A673 (cell line): ENCODE measurements at regions not wholly inside any gene's neighbourhood (a gene's known extent, or its start where the extent isn't known, plus 50 kb on each side); places are given as distances from the start of the nearest gene placed in this dataset.

Source experiments
- BruUV-seq: library from RNA; stranded (reverse); fragments of 400-500 nt; replicated peaks from 2 replicates; lab custom pipeline; 2021; lab: Mats Ljungman, UMichigan
- CTCF ChIA-PET: fragments of 300-600 bp; sonication (Branson Sonifier 250); formaldehyde crosslinking; loops from one replicate; lab custom pipeline; 2022; ENCODE audit warnings: antibody characterized with exemption; lab: Charles Lee
- POLR2A ChIA-PET: fragments of 300-600 bp; sonication (Branson Sonifier 250); formaldehyde crosslinking; loops from one replicate; lab custom pipeline; 2022; ENCODE audit warnings: antibody characterized with exemption; ENCODE audit not compliant: low non-redundant PET; lab: Charles Lee
- DNase-seq: peaks from one replicate; pipeline ENCODE4 v3.0.0-alpha.2; 2015; ENCODE audit warnings: low spot score
- H3K27ac ChIP-seq: fragments of 200-600 bp; sonication (generic); 2 replicates; pipeline ENCODE4 v1.5.1; 2016; ENCODE audit warnings: mixed run types, low read depth, mild to moderate bottlenecking, mixed read lengths, antibody characterized with exemption, low read length; ENCODE audit not compliant: poor library complexity, severe bottlenecking
- H3K27me3 ChIP-seq: fragments of 200-600 bp; sonication (generic); replicated peaks from 2 replicates; pipeline ENCODE4 v1.6.1; 2017; ENCODE audit warnings: mixed run types, low read depth, mild to moderate bottlenecking, mixed read lengths, antibody characterized with exemption, low read length; ENCODE audit not compliant: insufficient read depth, poor library complexity
- H3K36me3 ChIP-seq: fragments of 200-600 bp; sonication (generic); 2 replicates; pipeline ENCODE4 v1.6.1; 2016; ENCODE audit warnings: mixed run types, mild to moderate bottlenecking, mixed read lengths, antibody characterized with exemption, low read length; ENCODE audit not compliant: insufficient read depth, poor library complexity, severe bottlenecking
- H3K4me1 ChIP-seq: fragments of 200-600 bp; sonication (generic); 2 replicates; pipeline ENCODE4 v1.6.1; 2017; ENCODE audit warnings: mixed run types, mild to moderate bottlenecking, mixed read lengths, antibody characterized with exemption, low read length; ENCODE audit not compliant: insufficient read depth, poor library complexity, severe bottlenecking
- H3K4me3 ChIP-seq: fragments of 200-600 bp; sonication (generic); 2 replicates; pipeline ENCODE4 v1.5.1; 2016; ENCODE audit warnings: low read depth, mixed run types, mild to moderate bottlenecking, mixed read lengths, low read length; ENCODE audit not compliant: poor library complexity, severe bottlenecking
- H3K9me3 ChIP-seq: fragments of 200-600 bp; sonication (generic); 2 replicates; pipeline ENCODE4 v1.6.1; 2016; ENCODE audit warnings: mixed run types, low read depth, mild to moderate bottlenecking, mixed read lengths, antibody characterized with exemption, low read length; ENCODE audit not compliant: poor library complexity, severe bottlenecking
- CTCF ChIP-seq: fragments of 300-800, 200-600 bp; sonication (generic); conservative IDR thresholded peaks from 2 replicates; pipeline ENCODE4 v1.5.1; 2017; ENCODE audit warnings: low read depth, mild to moderate bottlenecking, antibody characterized with exemption, low read length, moderate library complexity, mixed read lengths
- EZH2 ChIP-seq: fragments of 200-600 bp; sonication (generic); IDR thresholded peaks from 2 replicates; pipeline ENCODE4 v1.6.1; 2017; ENCODE audit warnings: borderline replicate concordance, low read depth, mild to moderate bottlenecking, mixed read lengths, antibody characterized with exemption, low read length; ENCODE audit not compliant: poor library complexity, severe bottlenecking
- intact Hi-C: fragments of 100-400 bp; cut with micrococcal nuclease; formaldehyde crosslinking; loops from one replicate; pipeline ENCODE4 v1.10.0; 2022; ENCODE audit not compliant: unreplicated experiment

DNA sequence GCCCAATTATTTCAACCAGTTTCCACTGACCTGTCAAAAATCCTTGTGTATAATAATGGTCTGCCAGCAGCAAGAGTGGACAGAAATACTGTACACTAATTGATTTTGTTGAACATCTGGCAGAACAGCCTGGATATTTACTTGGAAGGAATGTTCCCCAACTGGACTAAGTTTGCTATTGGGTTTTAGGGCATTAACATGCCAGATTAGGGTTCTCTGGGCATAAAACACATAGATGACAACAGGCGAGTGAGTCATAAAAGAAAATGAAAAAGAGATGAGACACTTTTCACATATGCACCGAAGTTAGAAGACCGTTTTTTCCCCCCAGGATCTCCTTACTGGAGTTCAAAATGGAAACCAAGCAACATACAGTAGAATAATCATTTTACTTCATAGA lies 236.3 kb upstream of the NAV3 start:
- H3K9me3 ChIP-seq = no peaks in the 10 kb centered on the region
- H3K4me3 ChIP-seq = no peak overlapping the region
- H3K27ac ChIP-seq = no peak overlapping the region
- H3K4me1 ChIP-seq = no peaks in the 10 kb centered on the region
- CTCF ChIA-PET = no interaction called here
- TF ChIP-seq EZH2 (no peak), CTCF (no peak)
- no peak for DNase-seq
- BruUV-seq = no TSS peak
- H3K27me3 ChIP-seq = no peaks in the 10 kb centered on the region
- intact Hi-C loops = no loop called here
- no peaks in the 10 kb centered on the region for H3K36me3 ChIP-seq
- POLR2A ChIA-PET = no interaction called here

DNA sequence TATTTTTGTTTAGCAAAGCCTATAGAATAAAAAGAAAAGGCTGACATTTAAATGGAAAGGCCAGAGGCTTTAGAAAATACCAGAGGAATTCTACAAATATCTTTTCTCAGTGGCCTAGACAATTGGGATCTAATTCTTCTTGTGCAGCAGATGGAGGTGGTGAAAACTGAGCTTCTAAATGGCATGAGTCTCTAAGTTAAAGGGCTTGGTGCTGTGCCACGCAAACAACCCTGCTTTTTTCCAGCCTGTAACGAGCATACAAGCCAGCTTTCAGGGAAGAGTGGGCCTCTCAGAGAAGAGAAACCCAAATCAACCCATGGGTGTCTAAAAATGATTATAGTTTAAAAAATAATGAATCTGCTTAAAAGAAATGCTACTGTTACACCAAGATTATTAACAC lies 237.9 kb upstream of the NAV3 start:
- H3K4me3 ChIP-seq = no peak overlapping the region
- H3K36me3 ChIP-seq = no peaks in the 10 kb centered on the region
- no TSS peak for BruUV-seq
- CTCF ChIA-PET = no interaction called here
- intact Hi-C loops = no loop called here
- no peak overlapping the region for H3K27ac ChIP-seq
- no peaks in the 10 kb centered on the region for H3K27me3 ChIP-seq
- no peak for DNase-seq
- no peaks in the 10 kb centered on the region for H3K9me3 ChIP-seq
- POLR2A ChIA-PET = no interaction called here
- TF ChIP-seq EZH2 (no peak), CTCF (no peak)
- no peaks in the 10 kb centered on the region for H3K4me1 ChIP-seq

- Histone ChIP-seq H3K27ac (no peak overlapping the region), H3K4me3 (no peak overlapping the region), H3K36me3 (no peaks in the 10 kb centered on the region), H3K27me3 (no peaks in the 10 kb centered on the region), H3K9me3 (no peaks in the 10 kb centered on the region), H3K4me1 (no peaks in the 10 kb centered on the region)
- BruUV-seq = no TSS peak
- POLR2A ChIA-PET = no interaction called here
- DNase-seq = no peak
- intact Hi-C loops = no loop called here
- TF ChIP-seq EZH2 = no peak
- TF ChIP-seq CTCF = no peak
- CTCF ChIA-PET = no interaction called here
Observed at GRCh38 chr12:77591959-77592743, 238.5 kb upstream of the NAV3 start.
